ENCODE measurements at regions not wholly inside any gene's neighbourhood (a gene's known extent, or its start where the extent isn't known, plus 50 kb on each side); places are given as distances from the start of the nearest gene placed in this dataset.
A peak's percentile ranks its signal among the peaks of the same experiment; 100 is the strongest.

GRCh38 chr1:199854686-199855321, 172.7 kb upstream of the NR5A2 start:
- peak; percentile 39 for DNase-seq (ENCODE audit: low read depth)

GRCh38 chr1:199855580-199855979, 171.9 kb upstream of the NR5A2 start:
- peak; percentile 90 for DNase-seq (ENCODE audit: low read depth)

GRCh38 chr1:199856216-199856780, 171.2 kb upstream of the NR5A2 start:
- DNase-seq (ENCODE audit: low read depth): no peak

- DNase-seq (ENCODE audit: low read depth): peak; percentile 49
These were observed 170.4 kb upstream of the NR5A2 start for GRCh38 chr1:199857108-199857507.

- no peak for DNase-seq (ENCODE audit: low read depth)
These were observed 170.0 kb upstream of the NR5A2 start for GRCh38 chr1:199857516-199857915.

GRCh38 chr1:199858171-199858570, 169.3 kb upstream of the NR5A2 start:
- no peak for DNase-seq (ENCODE audit: low read depth)

GRCh38 chr1:199858856-199859255, 168.7 kb upstream of the NR5A2 start:
- DNase-seq (ENCODE audit: low read depth): no peak

GRCh38 chr1:199859491-199859933, 168.0 kb upstream of the NR5A2 start:
- peak; percentile 78 for DNase-seq (ENCODE audit: low read depth)

- no peak for DNase-seq (ENCODE audit: low read depth)
These were observed 166.3 kb upstream of the NR5A2 start for GRCh38 chr1:199861020-199861795.

- DNase-seq (ENCODE audit: low read depth): peak; percentile 16
These were observed 165.5 kb upstream of the NR5A2 start for GRCh38 chr1:199862047-199862446.

GRCh38 chr1:199866210-199866617, 161.3 kb upstream of the NR5A2 start:
- no peak for DNase-seq (ENCODE audit: low read depth)

GRCh38 chr1:199867601-199868000, 159.9 kb upstream of the NR5A2 start:
- DNase-seq (ENCODE audit: low read depth): peak; percentile 56

GRCh38 chr1:199868777-199869176, 158.7 kb upstream of the NR5A2 start:
- DNase-seq (ENCODE audit: low read depth): no peak

GRCh38 chr1:199875337-199875736, 152.2 kb upstream of the NR5A2 start:
- no peak for DNase-seq (ENCODE audit: low read depth)

- no peak for DNase-seq (ENCODE audit: low read depth)
These were observed 151.7 kb upstream of the NR5A2 start for GRCh38 chr1:199875856-199876255.

GRCh38 chr1:199877526-199878384, 149.8 kb upstream of the NR5A2 start:
- no peak for DNase-seq (ENCODE audit: low read depth)

GRCh38 chr1:199878823-199879222, 148.7 kb upstream of the NR5A2 start:
- no peak for DNase-seq (ENCODE audit: low read depth)

- peak; percentile 11 for DNase-seq (ENCODE audit: low read depth)
These were observed 128.9 kb upstream of the NR5A2 start for GRCh38 chr1:199898654-199899053.

GRCh38 chr1:199901341-199901740, 126.2 kb upstream of the NR5A2 start:
- DNase-seq (ENCODE audit: low read depth): no peak

GRCh38 chr1:199907361-199907760, 120.1 kb upstream of the NR5A2 start:
- DNase-seq (ENCODE audit: low read depth): no peak

- peak; percentile 25 for DNase-seq (ENCODE audit: low read depth)
These were observed 118.4 kb upstream of the NR5A2 start for GRCh38 chr1:199909137-199909536.

GRCh38 chr1:199913318-199913717, 114.2 kb upstream of the NR5A2 start:
- no peak for DNase-seq (ENCODE audit: low read depth)
